GM12878 (cell line): ENCODE measurements at regions not wholly inside any gene's neighbourhood (a gene's known extent, or its start where the extent isn't known, plus 50 kb on each side); places are given as distances from the start of the nearest gene placed in this dataset.

Experiments used
- CEBPB ChIP-seq, 2 experiments: fragments of 150-350 bp in 1 of 2; IDR thresholded peaks; 2 replicates each; pipeline ENCODE4 v1.6.1; 2012 to 2014; ENCODE audit warnings: low read depth in 2 of 2, low read length in 2 of 2, borderline replicate concordance in 1 of 2, inconsistent platforms in 1 of 2
- CTCF ChIP-seq, 3 experiments: IDR thresholded peaks in 2 of 3; conservative IDR thresholded peaks in 1 of 3; 2 replicates each; pipeline ENCODE4 v1.5.1; 2011; ENCODE audit warnings: low read depth in 3 of 3, low read length in 3 of 3, mild to moderate bottlenecking in 3 of 3, control low read depth in 2 of 3, moderate library complexity in 2 of 3, inconsistent platforms in 1 of 3, mixed read lengths in 1 of 3; ENCODE audit not compliant: control insufficient read depth in 2 of 3, insufficient read depth in 1 of 3; ENCODE audit errors: extremely low read depth in 1 of 3
- EZH2 ChIP-seq: IDR thresholded peaks from 2 replicates; pipeline ENCODE4 v1.6.1; 2012; ENCODE audit warnings: low read depth, mild to moderate bottlenecking, control low read depth, inconsistent platforms, low read length, borderline replicate concordance; ENCODE audit not compliant: control insufficient read depth
- HSF1 ChIP-seq: fragments of 150-350 bp; IDR thresholded peaks from 2 replicates; pipeline ENCODE4 v1.6.1; 2014; ENCODE audit warnings: mild to moderate bottlenecking, low read depth, low read length
- IRF3 ChIP-seq: fragments of 450-650 bp; IDR thresholded peaks from 2 replicates; pipeline ENCODE4 v1.6.1; 2014; ENCODE audit warnings: mild to moderate bottlenecking
- POLR2AphosphoS5 ChIP-seq: IDR thresholded peaks from 2 replicates; pipeline ENCODE4 v1.6.1; 2011; ENCODE audit warnings: mild to moderate bottlenecking, low read length, inconsistent platforms
- RCOR1 ChIP-seq: conservative IDR thresholded peaks from 2 replicates; pipeline ENCODE4 v1.6.1; 2012; ENCODE audit warnings: low read depth, low read length, improper control_type of control experiment

GRCh38 chr5:142254431-142254830 is 70.4 kb downstream of the SPRY4 start:
- no peak for TF ChIP-seq CTCF (IDR thresholded peaks at IDR 0.05 in 2 of 3, conservative IDR thresholded peaks at IDR 0.05 in 1 of 3; ENCODE audit: control insufficient read depth in 2 of 3, extremely low read depth in 1 of 3, insufficient read depth in 1 of 3, low read depth in 3 of 3, low read length in 3 of 3)
- TF ChIP-seq POLR2AphosphoS5: no peak
- TF ChIP-seq IRF3: no peak
- TF ChIP-seq EZH2: no peak
- TF ChIP-seq RCOR1: no peak
- TF ChIP-seq CEBPB (IDR thresholded peaks at IDR 0.05; ENCODE audit: borderline replicate concordance in 1 of 2, low read depth in 2 of 2, low read length in 2 of 2): no peak
- TF ChIP-seq HSF1: no peak
